Endothelial cell of umbilical vein (primary cell): ENCODE measurements at regions not wholly inside any gene's neighbourhood (a gene's known extent, or its start where the extent isn't known, plus 50 kb on each side); places are given as distances from the start of the nearest gene placed in this dataset.

Source experiments
- BruUV-seq: library from RNA; stranded (reverse); fragments of 400-500 nt; replicated peaks from 2 replicates; lab custom pipeline; 2021; lab: Mats Ljungman, UMichigan
- CTCF ChIA-PET: fragments of 300-600, 350-600 bp; sonication (Branson Sonifier 250); formaldehyde crosslinking; loops from one replicate; lab custom pipeline; 2021; ENCODE audit warnings: antibody characterized with exemption, inconsistent platforms; lab: Charles Lee
- POLR2A ChIA-PET: fragments of 300-600, 350-600 bp; sonication (Branson Sonifier 250); formaldehyde crosslinking; loops from one replicate; lab custom pipeline; 2021; ENCODE audit warnings: antibody characterized with exemption, inconsistent platforms; lab: Charles Lee
- DNase-seq: peaks from one replicate; pipeline ENCODE4 v3.0.0-alpha.2; 2011; ENCODE audit warnings: low read depth, low spot score
- FAIRE-seq: peaks from 2 replicates; lab custom pipeline; 2011; peaks lifted over from hg19 to GRCh38; lab: Jason Lieb, UNC
- H2AFZ ChIP-seq: 2 replicates; pipeline ENCODE4 v1.6.0; 2012; ENCODE audit warnings: low read depth, low read length, control low read depth, inconsistent platforms
- H3K27ac ChIP-seq: 2 replicates; pipeline ENCODE4 v1.5.1; 2011; ENCODE audit warnings: low read depth, mild to moderate bottlenecking, control low read depth, low read length, moderate library complexity; ENCODE audit not compliant: insufficient read depth
- H3K27me3 ChIP-seq, 2 experiments: 2 replicates each; pipeline versions ENCODE4 v1.6.0 to v1.6.1; 2011; ENCODE audit warnings: low read length in 2 of 2, mixed read lengths in 1 of 2; ENCODE audit not compliant: control insufficient read depth in 2 of 2, insufficient read depth in 2 of 2
- H3K36me3 ChIP-seq, 2 experiments: 2 replicates in 1 of 2; 3 replicates in 1 of 2; pipeline ENCODE4 v1.5.1; 2011; ENCODE audit warnings: low read length in 2 of 2, mild to moderate bottlenecking in 1 of 2, moderate library complexity in 1 of 2; ENCODE audit not compliant: control insufficient read depth in 2 of 2, insufficient read depth in 2 of 2; ENCODE audit errors: extremely low read depth in 1 of 2
- H3K4me1 ChIP-seq: 3 replicates; pipeline ENCODE4 v1.5.1; 2011; ENCODE audit warnings: mild to moderate bottlenecking, low read length; ENCODE audit not compliant: control insufficient read depth, insufficient read depth; ENCODE audit errors: extremely low read depth
- H3K4me2 ChIP-seq: 2 replicates; pipeline ENCODE4 v1.6.1; 2011; ENCODE audit warnings: low read length, control low read depth, mixed read lengths; ENCODE audit not compliant: insufficient read depth
- H3K4me3 ChIP-seq, 3 experiments: fragments of 200-600 bp in 1 of 3; sonication (generic), shearing (Covaris generic) in 1 of 3; replicated peaks in 1 of 3; 2 replicates each; pipeline ENCODE4 v1.5.1; 2011 to 2016; ENCODE audit warnings: control low read depth in 3 of 3, low read length in 3 of 3, mild to moderate bottlenecking in 2 of 3, inconsistent platforms in 1 of 3, low read depth in 1 of 3, moderate library complexity in 1 of 3; ENCODE audit not compliant: insufficient read depth in 1 of 3
- H3K79me2 ChIP-seq: 2 replicates; pipeline ENCODE4 v1.6.0; 2012; ENCODE audit warnings: low read length, inconsistent platforms; ENCODE audit not compliant: control insufficient read depth, insufficient read depth
- H3K9ac ChIP-seq: replicated peaks from 2 replicates; pipeline ENCODE3; 2011; ENCODE audit warnings: low read length, control low read depth; ENCODE audit not compliant: insufficient read depth; ENCODE audit errors: extremely low read depth
- H3K9me1 ChIP-seq: replicated peaks from 3 replicates; pipeline ENCODE4 v1.6.0; 2011; ENCODE audit warnings: mild to moderate bottlenecking, low read length; ENCODE audit not compliant: control insufficient read depth, insufficient read depth; ENCODE audit errors: extremely low read depth
- H3K9me3 ChIP-seq: replicated peaks from 2 replicates; pipeline ENCODE4 v1.5.1; 2012; ENCODE audit warnings: low read length, inconsistent platforms; ENCODE audit not compliant: control insufficient read depth, insufficient read depth
- H4K20me1 ChIP-seq: replicated peaks from 2 replicates; pipeline ENCODE3; 2011; ENCODE audit warnings: mild to moderate bottlenecking, low read length; ENCODE audit not compliant: control insufficient read depth, insufficient read depth; ENCODE audit errors: extremely low read depth
- CTCF ChIP-seq, 2 donors: IDR thresholded peaks; 1 replicate in 1 of 2; 2 replicates in 1 of 2; pipeline ENCODE4 v1.5.1; 2011; ENCODE audit warnings: low read length in 2 of 2, mild to moderate bottlenecking in 2 of 2, moderate library complexity in 2 of 2, control low read depth in 1 of 2, inconsistent platforms in 1 of 2, low read depth in 1 of 2; ENCODE audit not compliant: insufficient read depth in 1 of 2; ENCODE audit errors: extremely low read depth in 1 of 2
- EZH2 ChIP-seq: IDR thresholded peaks from 2 replicates; pipeline ENCODE4 v1.6.1; 2012; ENCODE audit warnings: borderline replicate concordance, low read depth, mild to moderate bottlenecking, moderate library complexity, low read length, inconsistent platforms; ENCODE audit not compliant: severe bottlenecking
- FOS ChIP-seq: IDR thresholded peaks from 2 replicates; pipeline ENCODE4 v1.6.1; 2011; ENCODE audit warnings: mild to moderate bottlenecking, low read length, moderate library complexity, borderline replicate concordance; ENCODE audit not compliant: insufficient read depth
- GATA2 ChIP-seq: IDR thresholded peaks from 2 replicates; pipeline ENCODE4 v1.7.0; 2011; ENCODE audit warnings: low read depth, mild to moderate bottlenecking, moderate library complexity, mixed read lengths, low read length; ENCODE audit not compliant: insufficient read length, insufficient read depth
- JUN ChIP-seq: IDR thresholded peaks from 2 replicates; pipeline ENCODE4 v1.6.1; 2011; ENCODE audit warnings: borderline replicate concordance, low read depth; ENCODE audit not compliant: insufficient read length, insufficient read depth
- MAX ChIP-seq: IDR thresholded peaks from 2 replicates; pipeline ENCODE4 v1.6.1; 2011; ENCODE audit not compliant: insufficient read depth, insufficient read length
- MYC ChIP-seq: IDR thresholded peaks from one replicate; pipeline ENCODE4 v1.6.1; 2011; ENCODE audit warnings: mild to moderate bottlenecking, low read depth, low read length
- POLR2A ChIP-seq: IDR thresholded peaks from 2 replicates; pipeline ENCODE4 v1.6.1; 2012; ENCODE audit warnings: low read depth, mild to moderate bottlenecking, control low read depth, low read length
- POLR2AphosphoS5 ChIP-seq: IDR thresholded peaks from 2 replicates; pipeline ENCODE4 v1.6.1; 2012; ENCODE audit warnings: low read depth, mild to moderate bottlenecking, control low read depth, low read length, moderate library complexity; ENCODE audit not compliant: insufficient read depth
- dilution Hi-C: fragments of 300-500 bp; cut with MboI; formaldehyde crosslinking; loops from one replicate; pipeline ENCODE4 v1.15.0; 2019; ENCODE audit warnings: low sequenced_read_pairs; ENCODE audit not compliant: extremely low pct_ligation_motif_present
- intact Hi-C: fragments of 100-400 bp; cut with micrococcal nuclease; formaldehyde crosslinking; loops from one replicate; pipeline ENCODE4 v1.10.0; 2022

- Histone ChIP-seq H3K9me1 (no peaks in the 10 kb centered on the region), H3K9me3 (peaks cover 2% of the 10 kb centered on the region), H3K79me2 (no peaks in the 10 kb centered on the region), H3K4me1 (no peaks in the 10 kb centered on the region), H3K36me3 (no peaks in the 10 kb centered on the region), H3K27me3 (no peaks in the 10 kb centered on the region), H3K27ac (no peak overlapping the region), H2AFZ (no peak overlapping the region), H3K9ac (no peak overlapping the region), H3K4me2 (no peak overlapping the region), H4K20me1 (no peaks in the 10 kb centered on the region), H3K4me3 (no peak overlapping the region)
- DNase-seq (no peak), FAIRE-seq (no peak)
- TF ChIP-seq CTCF (IDR thresholded peaks at IDR 0.05; ENCODE audit: extremely low read depth in 1 of 2, insufficient read depth in 1 of 2, low read depth in 1 of 2, low read length in 2 of 2) (no peak), GATA2 (no peak), JUN (no peak), POLR2A (no peak), POLR2AphosphoS5 (no peak), MYC (no peak), MAX (no peak), FOS (no peak), EZH2 (no peak)
- BruUV-seq: no TSS peak
- CTCF ChIA-PET: no interaction called here
- intact Hi-C loops (no loop called here), dilution Hi-C loops (no loop called here)
- POLR2A ChIA-PET: no interaction called here
Measured at GRCh38 chr2:6417050-6417449, 448.7 kb downstream of the CMPK2 start.
